ENCODE measurements at regions not wholly inside any gene's neighbourhood (a gene's known extent, or its start where the extent isn't known, plus 50 kb on each side); places are given as distances from the start of the nearest gene placed in this dataset.

DNA sequence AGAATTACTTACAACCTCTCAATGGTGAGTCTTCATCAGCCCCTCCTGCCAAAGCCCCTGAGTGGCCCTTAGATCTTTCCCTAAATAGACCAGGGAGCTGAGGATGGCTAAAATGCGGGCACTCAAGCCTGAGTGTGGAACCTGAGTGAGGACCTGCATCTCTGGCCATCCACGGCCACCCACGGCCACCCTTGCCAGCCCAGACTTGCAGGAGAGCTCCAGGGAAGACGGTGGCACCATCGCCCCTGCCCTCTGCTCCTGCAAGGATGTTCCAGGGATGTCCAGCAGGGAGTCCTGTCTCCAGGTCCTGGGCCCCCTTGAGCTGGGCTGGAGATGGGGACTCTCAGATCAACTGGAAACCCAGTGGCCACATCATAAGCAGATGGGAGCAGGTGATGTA is 68.2 kb upstream of the OLFM1 start:
- Histone ChIP-seq H3K4me3 (ENCODE audit: low read length in 2 of 2) (no peak overlapping the region), H3K36me3 (ENCODE audit: control insufficient read depth in 2 of 2, insufficient read depth in 2 of 2, low read length in 1 of 2) (no peaks in the 10 kb centered on the region), H3K27me3 (ENCODE audit: control insufficient read depth in 2 of 2, insufficient read depth in 1 of 2, low read length in 1 of 2) (no peaks in the 10 kb centered on the region), H3K4me1 (ENCODE audit: control insufficient read depth in 2 of 2, insufficient read depth in 2 of 2, low read length in 2 of 2) (peaks cover 0 to 2% of the 10 kb centered on the region in 2 donors), H3K27ac (ENCODE audit: low read depth in 1 of 2, low read length in 1 of 2) (no peak overlapping the region), H3K9me3 (ENCODE audit: control insufficient read depth in 2 of 2, insufficient read depth in 1 of 2, low read length in 1 of 2) (peaks cover 0 to 11% of the 10 kb centered on the region in 2 donors)
- WGBS = 94% methylated on average over 5 of the region's 5 CpGs
- DNase-seq (ENCODE audit: low read depth in 6 of 9, low spot score in 9 of 9) = no peak

- H3K27me3 ChIP-seq (ENCODE audit: control insufficient read depth in 2 of 2, insufficient read depth in 1 of 2, low read length in 1 of 2) = no peaks in the 10 kb centered on the region
- no peaks in the 10 kb centered on the region for H3K36me3 ChIP-seq (ENCODE audit: control insufficient read depth in 2 of 2, insufficient read depth in 2 of 2, low read length in 1 of 2)
- H3K4me3 ChIP-seq (ENCODE audit: low read length in 2 of 2) = no peak overlapping the region
- no peaks in the 10 kb centered on the region for H3K4me1 ChIP-seq (ENCODE audit: control insufficient read depth in 2 of 2, insufficient read depth in 2 of 2, low read length in 2 of 2)
- 76% methylated on average over 24 of the region's 24 CpGs for WGBS
- peaks cover 0 to 11% of the 10 kb centered on the region in 2 donors for H3K9me3 ChIP-seq (ENCODE audit: control insufficient read depth in 2 of 2, insufficient read depth in 1 of 2, low read length in 1 of 2)
- DNase-seq (ENCODE audit: low read depth in 6 of 9, low spot score in 9 of 9) = no peak
- no peak overlapping the region for H3K27ac ChIP-seq (ENCODE audit: low read depth in 1 of 2, low read length in 1 of 2)
Measured at GRCh38 chr9:135020481-135021392, 66.7 kb upstream of the OLFM1 start.

GRCh38 chr9:135021393-135021789 is 66.1 kb upstream of the OLFM1 start:
- DNase-seq (ENCODE audit: low read depth in 6 of 9, low spot score in 9 of 9) = no peak
- WGBS = 92% methylated on average over 8 of the region's 8 CpGs
- H3K9me3 ChIP-seq (ENCODE audit: control insufficient read depth in 2 of 2, insufficient read depth in 1 of 2, low read length in 1 of 2) = peaks cover 0 to 11% of the 10 kb centered on the region in 2 donors

GRCh38 chr9:135022191-135022870 is 65.1 kb upstream of the OLFM1 start:
- H3K36me3 ChIP-seq (ENCODE audit: control insufficient read depth in 2 of 2, insufficient read depth in 2 of 2, low read length in 1 of 2) = no peaks in the 10 kb centered on the region
- no peak for DNase-seq (ENCODE audit: low read depth in 6 of 9, low spot score in 9 of 9)
- H3K4me3 ChIP-seq (ENCODE audit: low read length in 2 of 2) = no peak overlapping the region
- H3K4me1 ChIP-seq (ENCODE audit: control insufficient read depth in 2 of 2, insufficient read depth in 2 of 2, low read length in 2 of 2) = no peaks in the 10 kb centered on the region
- H3K9me3 ChIP-seq (ENCODE audit: control insufficient read depth in 2 of 2, insufficient read depth in 1 of 2, low read length in 1 of 2) = peaks cover 0 to 11% of the 10 kb centered on the region in 2 donors
- 95% methylated on average over 18 of the region's 18 CpGs for WGBS
- H3K27ac ChIP-seq (ENCODE audit: low read depth in 1 of 2, low read length in 1 of 2) = no peak overlapping the region
- H3K27me3 ChIP-seq (ENCODE audit: control insufficient read depth in 2 of 2, insufficient read depth in 1 of 2, low read length in 1 of 2) = no peaks in the 10 kb centered on the region

More at GRCh38 chr9:135021393-135021789, 66.1 kb upstream of the OLFM1 start:
- no peak overlapping the region for H3K27ac ChIP-seq (ENCODE audit: low read depth in 1 of 2, low read length in 1 of 2)
- H3K4me1 ChIP-seq (ENCODE audit: control insufficient read depth in 2 of 2, insufficient read depth in 2 of 2, low read length in 2 of 2) = no peaks in the 10 kb centered on the region
- no peak overlapping the region for H3K4me3 ChIP-seq (ENCODE audit: low read length in 2 of 2)
- no peaks in the 10 kb centered on the region for H3K27me3 ChIP-seq (ENCODE audit: control insufficient read depth in 2 of 2, insufficient read depth in 1 of 2, low read length in 1 of 2)
- no peaks in the 10 kb centered on the region for H3K36me3 ChIP-seq (ENCODE audit: control insufficient read depth in 2 of 2, insufficient read depth in 2 of 2, low read length in 1 of 2)

GRCh38 chr9:135023088-135023785 is 64.2 kb upstream of the OLFM1 start:
- WGBS = 82% methylated on average over 9 of the region's 9 CpGs
- Histone ChIP-seq H3K36me3 (ENCODE audit: control insufficient read depth in 2 of 2, insufficient read depth in 2 of 2, low read length in 1 of 2) (no peaks in the 10 kb centered on the region), H3K4me1 (ENCODE audit: control insufficient read depth in 2 of 2, insufficient read depth in 2 of 2, low read length in 2 of 2) (no peaks in the 10 kb centered on the region), H3K9me3 (ENCODE audit: control insufficient read depth in 2 of 2, insufficient read depth in 1 of 2, low read length in 1 of 2) (peaks cover 0 to 9% of the 10 kb centered on the region in 2 donors), H3K27ac (ENCODE audit: low read depth in 1 of 2, low read length in 1 of 2) (no peak overlapping the region), H3K27me3 (ENCODE audit: control insufficient read depth in 2 of 2, insufficient read depth in 1 of 2, low read length in 1 of 2) (no peaks in the 10 kb centered on the region), H3K4me3 (ENCODE audit: low read length in 2 of 2) (no peak overlapping the region)
- DNase-seq (ENCODE audit: low read depth in 6 of 9, low spot score in 9 of 9) = no peak

DNA sequence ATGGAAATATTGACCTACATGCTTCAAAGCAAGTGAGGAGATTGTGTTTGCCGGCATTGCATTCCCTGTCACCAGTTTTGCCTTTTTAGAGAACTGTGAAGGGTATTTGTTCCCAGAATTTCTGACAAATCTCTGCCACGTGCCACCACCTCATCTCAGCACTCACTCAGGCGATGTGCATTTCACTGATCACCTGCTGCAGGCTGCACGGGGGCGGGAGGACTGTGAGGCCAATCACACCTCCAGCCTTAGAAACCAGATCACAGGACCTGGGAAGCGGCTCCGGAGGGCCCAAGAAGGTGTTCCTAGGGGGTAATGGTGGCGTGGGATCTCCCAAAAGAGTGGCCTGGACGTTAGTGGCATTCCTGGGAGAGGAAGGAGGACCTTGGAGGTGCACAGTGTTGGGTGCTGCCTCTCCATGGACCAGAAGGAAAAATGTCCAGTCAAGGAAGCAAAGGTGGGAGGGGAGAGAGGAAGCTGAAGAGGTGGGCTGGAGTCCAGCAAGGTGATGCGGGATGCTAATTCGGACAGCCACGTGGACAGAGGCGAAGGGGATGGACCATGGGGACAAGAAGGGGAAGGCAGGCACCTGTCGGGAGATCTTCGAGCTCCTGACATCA is 63.6 kb upstream of the OLFM1 start:
- no peak overlapping the region for H3K4me3 ChIP-seq (ENCODE audit: low read length in 2 of 2)
- H3K36me3 ChIP-seq (ENCODE audit: control insufficient read depth in 2 of 2, insufficient read depth in 2 of 2, low read length in 1 of 2) = no peaks in the 10 kb centered on the region
- H3K27me3 ChIP-seq (ENCODE audit: control insufficient read depth in 2 of 2, insufficient read depth in 1 of 2, low read length in 1 of 2) = no peaks in the 10 kb centered on the region
- no peak overlapping the region for H3K27ac ChIP-seq (ENCODE audit: low read depth in 1 of 2, low read length in 1 of 2)
- H3K4me1 ChIP-seq (ENCODE audit: control insufficient read depth in 2 of 2, insufficient read depth in 2 of 2, low read length in 2 of 2) = no peaks in the 10 kb centered on the region
- 88% methylated on average over 15 of the region's 15 CpGs for WGBS
- DNase-seq (ENCODE audit: low read depth in 6 of 9, low spot score in 9 of 9) = no peak
- peaks cover 0 to 4% of the 10 kb centered on the region in 2 donors for H3K9me3 ChIP-seq (ENCODE audit: control insufficient read depth in 2 of 2, insufficient read depth in 1 of 2, low read length in 1 of 2)

GRCh38 chr9:135029463-135029862 is 58.0 kb upstream of the OLFM1 start:
- Histone ChIP-seq H3K9me3 (ENCODE audit: control insufficient read depth in 2 of 2, insufficient read depth in 1 of 2, low read length in 1 of 2) (no peaks in the 10 kb centered on the region), H3K27ac (ENCODE audit: low read depth in 1 of 2, low read length in 1 of 2) (no peak overlapping the region), H3K4me1 (ENCODE audit: control insufficient read depth in 2 of 2, insufficient read depth in 2 of 2, low read length in 2 of 2) (no peaks in the 10 kb centered on the region), H3K27me3 (ENCODE audit: control insufficient read depth in 2 of 2, insufficient read depth in 1 of 2, low read length in 1 of 2) (no peaks in the 10 kb centered on the region), H3K36me3 (ENCODE audit: control insufficient read depth in 2 of 2, insufficient read depth in 2 of 2, low read length in 1 of 2) (no peaks in the 10 kb centered on the region), H3K4me3 (ENCODE audit: low read length in 2 of 2) (no peak overlapping the region)
- WGBS = 88% methylated on average over 13 of the region's 13 CpGs
- no peak for DNase-seq (ENCODE audit: low read depth in 6 of 9, low spot score in 9 of 9)

DNA sequence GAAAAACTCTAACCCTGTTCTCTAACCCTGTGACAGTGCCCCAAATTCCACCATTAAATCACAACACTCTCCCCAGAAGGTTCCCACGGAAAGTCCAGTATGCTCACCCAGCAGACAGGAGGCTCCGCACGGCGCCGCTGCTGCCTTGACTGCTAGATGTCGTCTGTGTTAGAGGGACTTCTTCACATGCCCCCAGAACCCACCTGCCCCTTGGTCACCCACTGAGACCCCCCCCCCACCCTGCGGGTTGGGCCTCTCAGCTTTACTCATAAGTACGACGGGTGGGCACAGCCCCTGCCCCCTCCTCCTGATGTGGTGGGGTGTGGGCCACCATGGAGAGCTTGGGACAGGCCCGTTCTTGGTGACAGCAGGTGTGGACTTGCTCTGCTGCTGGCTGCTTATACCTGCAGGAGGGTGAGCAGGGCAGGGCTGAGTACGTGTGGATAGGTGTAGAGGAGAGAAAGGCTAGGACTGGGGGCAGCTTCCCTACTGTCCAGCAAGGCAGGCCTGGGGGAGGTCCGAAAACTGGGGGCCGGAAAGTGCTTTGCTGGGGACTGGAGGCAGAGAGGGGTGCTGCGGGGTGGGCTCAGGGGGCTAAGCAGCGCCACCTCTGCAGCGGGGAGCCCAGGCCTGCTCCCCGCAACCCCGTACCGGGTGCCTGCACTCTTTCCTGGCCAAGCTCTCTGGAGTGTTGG is 57.5 kb upstream of the OLFM1 start:
- no peak overlapping the region for H3K27ac ChIP-seq (ENCODE audit: low read depth in 1 of 2, low read length in 1 of 2)
- no peak for DNase-seq (ENCODE audit: low read depth in 6 of 9, low spot score in 9 of 9)
- H3K27me3 ChIP-seq (ENCODE audit: control insufficient read depth in 2 of 2, insufficient read depth in 1 of 2, low read length in 1 of 2) = no peaks in the 10 kb centered on the region
- 84% methylated on average over 19 of the region's 19 CpGs for WGBS
- no peaks in the 10 kb centered on the region for H3K9me3 ChIP-seq (ENCODE audit: control insufficient read depth in 2 of 2, insufficient read depth in 1 of 2, low read length in 1 of 2)
- H3K4me1 ChIP-seq (ENCODE audit: control insufficient read depth in 2 of 2, insufficient read depth in 2 of 2, low read length in 2 of 2) = no peaks in the 10 kb centered on the region
- no peak overlapping the region for H3K4me3 ChIP-seq (ENCODE audit: low read length in 2 of 2)
- H3K36me3 ChIP-seq (ENCODE audit: control insufficient read depth in 2 of 2, insufficient read depth in 2 of 2, low read length in 1 of 2) = no peaks in the 10 kb centered on the region

Data from thymus (tissue), 11 donors.